Panc1 (cell line): ENCODE measurements at regions not wholly inside any gene's neighbourhood (a gene's known extent, or its start where the extent isn't known, plus 50 kb on each side); places are given as distances from the start of the nearest gene placed in this dataset.

Source experiments
- CTCF ChIP-seq: fragments of 450-650 bp; IDR thresholded peaks from 2 replicates; pipeline ENCODE4 v1.5.1; 2017; ENCODE audit warnings: mild to moderate bottlenecking
- REST ChIP-seq, 2 experiments: IDR thresholded peaks; 2 replicates each; pipeline ENCODE4 v1.6.1; 2011 to 2012; ENCODE audit warnings: low read depth in 2 of 2, control low read depth in 1 of 2, low read length in 1 of 2, mild to moderate bottlenecking in 1 of 2, moderate library complexity in 1 of 2; ENCODE audit not compliant: insufficient read depth in 1 of 2
- SIN3A ChIP-seq: IDR thresholded peaks from 2 replicates; pipeline ENCODE4 v1.6.1; 2012; ENCODE audit warnings: low read depth, mild to moderate bottlenecking, low read length, moderate library complexity, borderline replicate concordance; ENCODE audit not compliant: insufficient read depth

GRCh38 chr5:74478328-74478727 is 162.2 kb downstream of the ENC1 start:
- TF ChIP-seq CTCF (no peak), SIN3A (no peak), REST (IDR thresholded peaks at IDR 0.05; ENCODE audit: insufficient read depth in 1 of 2, low read depth in 2 of 2, low read length in 1 of 2) (no peak)
